ENCODE measurements at regions not wholly inside any gene's neighbourhood (a gene's known extent, or its start where the extent isn't known, plus 50 kb on each side); places are given as distances from the start of the nearest gene placed in this dataset.

DNA sequence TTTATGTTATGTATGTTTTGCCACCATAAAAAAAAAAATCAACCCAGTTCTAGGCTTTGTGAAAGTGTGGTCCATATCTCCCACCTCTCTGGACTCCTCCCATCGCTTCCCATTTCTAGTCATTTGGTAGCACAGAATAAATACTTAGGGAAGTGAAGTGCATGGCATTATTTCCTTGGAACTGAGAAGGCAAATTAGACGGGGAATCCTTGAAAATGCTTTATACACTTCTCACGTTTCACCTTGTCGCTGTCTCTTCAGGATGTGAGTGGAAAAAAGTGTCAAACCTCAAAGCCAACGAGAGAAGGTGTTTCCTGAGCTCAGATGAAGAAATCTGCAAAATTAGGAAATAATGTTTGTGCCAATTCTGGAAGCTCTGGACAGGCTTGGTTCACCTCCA is 209.9 kb downstream of the ATG4C start:
- TF ChIP-seq EP300 (IDR thresholded peaks at IDR 0.05) (no peak), POLR2A (IDR thresholded peaks at IDR 0.05) (no peak)

All from suprapubic skin (tissue), 2 donors.